ENCODE measurements at regions not wholly inside any gene's neighbourhood (a gene's known extent, or its start where the extent isn't known, plus 50 kb on each side); places are given as distances from the start of the nearest gene placed in this dataset.

GRCh38 chrX:122582280-122582974, 601.7 kb upstream of the GRIA3 start:
- peaks cover 28% of the 10 kb centered on the region for H3K9me3 Mint-ChIP-seq (ENCODE audit: unreplicated experiment)
- ChIA-PET POLR2A (no interaction called here), CTCF (no interaction called here)
- H3K27ac Mint-ChIP-seq (ENCODE audit: low read depth, unreplicated experiment), result no peak overlapping the region
- H3K36me3 Mint-ChIP-seq (ENCODE audit: insufficient read depth, unreplicated experiment), result no peaks in the 10 kb centered on the region
- H3K4me1 Mint-ChIP-seq (ENCODE audit: insufficient read depth, unreplicated experiment), result peaks cover 30% of the 10 kb centered on the region
- H3K27me3 Mint-ChIP-seq (ENCODE audit: insufficient read depth, unreplicated experiment), result no peaks in the 10 kb centered on the region
- intact Hi-C loops (cut with micrococcal nuclease), result no loop called here
- no peak overlapping the region for H3K4me3 Mint-ChIP-seq (ENCODE audit: unreplicated experiment)
- no TSS peak for BruUV-seq (replicated peaks)
- no peak for TF ChIP-seq CTCF (IDR thresholded peaks at IDR 0.05; ENCODE audit: unreplicated experiment)
- DNase-seq (ENCODE audit: unreplicated experiment), result peak; percentile 36

GRCh38 chrX:122582975-122583305, 601.1 kb upstream of the GRIA3 start:
- Mint-ChIP-seq H3K4me3 (ENCODE audit: unreplicated experiment) (no peak overlapping the region), H3K27ac (ENCODE audit: low read depth, unreplicated experiment) (no peak overlapping the region), H3K9me3 (ENCODE audit: unreplicated experiment) (peaks cover 28% of the 10 kb centered on the region), H3K4me1 (ENCODE audit: insufficient read depth, unreplicated experiment) (peaks cover 30% of the 10 kb centered on the region), H3K27me3 (ENCODE audit: insufficient read depth, unreplicated experiment) (no peaks in the 10 kb centered on the region), H3K36me3 (ENCODE audit: insufficient read depth, unreplicated experiment) (no peaks in the 10 kb centered on the region)
- BruUV-seq (replicated peaks), result no TSS peak
- no peak for DNase-seq (ENCODE audit: unreplicated experiment)
- TF ChIP-seq CTCF (IDR thresholded peaks at IDR 0.05; ENCODE audit: unreplicated experiment), result no peak
- intact Hi-C loops (cut with micrococcal nuclease), result no loop called here
- POLR2A ChIA-PET, result no interaction called here
- CTCF ChIA-PET, result no interaction called here

GRCh38 chrX:122583551-122583950, 600.5 kb upstream of the GRIA3 start:
- Mint-ChIP-seq H3K9me3 (ENCODE audit: unreplicated experiment) (peaks cover 34% of the 10 kb centered on the region), H3K4me3 (ENCODE audit: unreplicated experiment) (no peak overlapping the region), H3K27me3 (ENCODE audit: insufficient read depth, unreplicated experiment) (no peaks in the 10 kb centered on the region), H3K4me1 (ENCODE audit: insufficient read depth, unreplicated experiment) (peaks cover 30% of the 10 kb centered on the region), H3K36me3 (ENCODE audit: insufficient read depth, unreplicated experiment) (no peaks in the 10 kb centered on the region), H3K27ac (ENCODE audit: low read depth, unreplicated experiment) (no peak overlapping the region)
- no peak for TF ChIP-seq CTCF (IDR thresholded peaks at IDR 0.05; ENCODE audit: unreplicated experiment)
- ChIA-PET CTCF (interaction anchor here (0.5 kb wide), 1 partner anchor 12 kb away, joined by 3 read pairs; no protein-coding TSS in a partner anchor), POLR2A (interaction anchor here (0.5 to 1.1 kb wide), 3 partner anchors 19 to 320 kb away, joined by 3 read pairs; no protein-coding TSS in a partner anchor)
- DNase-seq (ENCODE audit: unreplicated experiment), result no peak
- BruUV-seq (replicated peaks), result no TSS peak
- intact Hi-C loops (cut with micrococcal nuclease), result no loop called here

- peaks cover 26% of the 10 kb centered on the region for H3K9me3 Mint-ChIP-seq (ENCODE audit: unreplicated experiment)
- CTCF ChIA-PET, result no interaction called here
- no peaks in the 10 kb centered on the region for H3K27me3 Mint-ChIP-seq (ENCODE audit: insufficient read depth, unreplicated experiment)
- POLR2A ChIA-PET, result no interaction called here
- BruUV-seq (replicated peaks), result no TSS peak
- no peak for TF ChIP-seq CTCF (IDR thresholded peaks at IDR 0.05; ENCODE audit: unreplicated experiment)
- H3K36me3 Mint-ChIP-seq (ENCODE audit: insufficient read depth, unreplicated experiment), result no peaks in the 10 kb centered on the region
- intact Hi-C loops (cut with micrococcal nuclease), result no loop called here
- peaks cover 30% of the 10 kb centered on the region for H3K4me1 Mint-ChIP-seq (ENCODE audit: insufficient read depth, unreplicated experiment)
- H3K27ac Mint-ChIP-seq (ENCODE audit: low read depth, unreplicated experiment), result no peak overlapping the region
- no peak overlapping the region for H3K4me3 Mint-ChIP-seq (ENCODE audit: unreplicated experiment)
- DNase-seq (ENCODE audit: unreplicated experiment), result no peak
These were observed 599.1 kb upstream of the GRIA3 start for GRCh38 chrX:122584981-122585380.
